H9 (cell line): ENCODE measurements at regions not wholly inside any gene's neighbourhood (a gene's known extent, or its start where the extent isn't known, plus 50 kb on each side); places are given as distances from the start of the nearest gene placed in this dataset.

Source experiments
- DNase-seq: peaks from one replicate; pipeline ENCODE4 v3.0.0-alpha.2; 2017
- H2AFZ ChIP-seq: one replicate; pipeline ENCODE4 v1.6.1; 2013; ENCODE audit warnings: mild to moderate bottlenecking, low read length, control low read depth, moderate library complexity
- H2AK5ac ChIP-seq: 2 replicates; pipeline ENCODE4 v1.6.1; 2013; ENCODE audit warnings: low read length, control low read depth, mixed read lengths; ENCODE audit not compliant: insufficient read length
- H2BK120ac ChIP-seq: one replicate; pipeline ENCODE4 v1.6.1; 2013; ENCODE audit warnings: low read depth, mild to moderate bottlenecking, low read length, control low read depth, inconsistent platforms; ENCODE audit not compliant: poor library complexity, severe bottlenecking
- H2BK12ac ChIP-seq: 2 replicates; pipeline ENCODE4 v1.6.1; 2013; ENCODE audit warnings: low read length, control low read depth, mixed read lengths, low read depth; ENCODE audit not compliant: insufficient read length
- H2BK15ac ChIP-seq: 2 replicates; pipeline ENCODE4 v1.6.1; 2013; ENCODE audit warnings: low read depth, low read length, control low read depth
- H2BK20ac ChIP-seq: one replicate; pipeline ENCODE4 v1.6.1; 2013; ENCODE audit warnings: low read depth, mild to moderate bottlenecking, low read length, control low read depth, inconsistent platforms; ENCODE audit not compliant: poor library complexity, severe bottlenecking
- H2BK5ac ChIP-seq: 2 replicates; pipeline ENCODE4 v1.6.1; 2013; ENCODE audit warnings: low read length, control low read depth, mixed read lengths; ENCODE audit not compliant: insufficient read length
- H3K14ac ChIP-seq: 2 replicates; pipeline ENCODE4 v1.6.1; 2013; ENCODE audit warnings: low read length, control low read depth; ENCODE audit not compliant: insufficient read depth
- H3K18ac ChIP-seq: 2 replicates; pipeline ENCODE4 v1.6.1; 2013; ENCODE audit warnings: low read depth, mild to moderate bottlenecking, mixed read lengths, low read length, control low read depth; ENCODE audit not compliant: insufficient read length
- H3K23ac ChIP-seq: 2 replicates; pipeline ENCODE4 v1.6.1; 2013; ENCODE audit warnings: low read length, control low read depth, mixed read lengths, low read depth; ENCODE audit not compliant: insufficient read length
- H3K23me2 ChIP-seq: 2 replicates; pipeline ENCODE4 v1.6.1; 2013; ENCODE audit warnings: low read depth, mild to moderate bottlenecking, mixed read lengths, low read length, control low read depth; ENCODE audit not compliant: insufficient read length, poor library complexity, severe bottlenecking
- H3K27ac ChIP-seq: 2 replicates; pipeline ENCODE4 v1.5.1; 2013; ENCODE audit warnings: low read length, control low read depth, mixed read lengths, low read depth; ENCODE audit not compliant: insufficient read length
- H3K27me3 ChIP-seq: 2 replicates; pipeline ENCODE4 v1.6.1; 2013; ENCODE audit warnings: low read length, control low read depth, inconsistent platforms; ENCODE audit not compliant: insufficient read depth
- H3K4ac ChIP-seq: 2 replicates; pipeline ENCODE4 v1.6.1; 2013; ENCODE audit warnings: low read depth, mild to moderate bottlenecking, control low read depth, inconsistent platforms, low read length, moderate library complexity
- H3K4me1 ChIP-seq: 2 replicates; pipeline ENCODE4 v1.6.1; 2013; ENCODE audit warnings: low read length, control low read depth, inconsistent platforms; ENCODE audit not compliant: insufficient read depth
- H3K4me2 ChIP-seq: 2 replicates; pipeline ENCODE4 v1.6.1; 2013; ENCODE audit warnings: low read length, control low read depth, mixed read lengths; ENCODE audit not compliant: insufficient read length, insufficient read depth
- H3K56ac ChIP-seq: 2 replicates; pipeline ENCODE4 v1.6.1; 2013; ENCODE audit warnings: low read depth, mild to moderate bottlenecking, mixed read lengths, low read length, control low read depth; ENCODE audit not compliant: insufficient read length
- H3K79me1 ChIP-seq: 2 replicates; pipeline ENCODE4 v1.6.1; 2013; ENCODE audit warnings: low read depth, mild to moderate bottlenecking, moderate library complexity, low read length, control low read depth, inconsistent platforms; ENCODE audit not compliant: insufficient read depth, poor library complexity, severe bottlenecking
- H3K79me2 ChIP-seq: 2 replicates; pipeline ENCODE4 v1.6.1; 2013; ENCODE audit warnings: low read length, control low read depth, inconsistent platforms; ENCODE audit not compliant: insufficient read depth
- H3K9ac ChIP-seq: 2 replicates; pipeline ENCODE4 v1.6.1; 2013; ENCODE audit warnings: low read length, control low read depth, mixed read lengths; ENCODE audit not compliant: insufficient read length; ENCODE audit errors: extremely low read depth
- H3K9me3 ChIP-seq: one replicate; pipeline ENCODE4 v1.6.1; 2013; ENCODE audit warnings: low read depth, low read length, inconsistent platforms; ENCODE audit not compliant: control insufficient read depth
- H3T11ph ChIP-seq: one replicate; pipeline ENCODE4 v1.6.1; 2013; ENCODE audit warnings: mild to moderate bottlenecking, low read length, control low read depth, inconsistent platforms
- H4K20me1 ChIP-seq: one replicate; pipeline ENCODE4 v1.6.1; 2013; ENCODE audit not compliant: control insufficient read depth, insufficient read length, insufficient read depth
- H4K5ac ChIP-seq: 2 replicates; pipeline ENCODE4 v1.6.1; 2013; ENCODE audit warnings: low read depth, mild to moderate bottlenecking, mixed read lengths, low read length, control low read depth; ENCODE audit not compliant: insufficient read length
- H4K8ac ChIP-seq: replicated peaks from 2 replicates; pipeline ENCODE4 v1.6.1; 2013; ENCODE audit warnings: low read length, control low read depth, mixed read lengths, low read depth; ENCODE audit not compliant: insufficient read length
- H4K91ac ChIP-seq: 2 replicates; pipeline ENCODE4 v1.6.1; 2013; ENCODE audit warnings: low read depth, mild to moderate bottlenecking, moderate library complexity, mixed read lengths, low read length, control low read depth; ENCODE audit not compliant: insufficient read length
- H3K27ac Mint-ChIP-seq, 3 experiments: 2 replicates in 2 of 3; 3 replicates in 1 of 3; pipeline ENCODE4 v1.8.0; 2020 to 2021; ENCODE audit warnings: mixed read lengths in 3 of 3, mild to moderate bottlenecking in 1 of 3, moderate library complexity in 1 of 3
- H3K27me3 Mint-ChIP-seq: 2 replicates; pipeline ENCODE4 v1.8.0; 2021; ENCODE audit warnings: low read depth, mild to moderate bottlenecking, moderate library complexity, mixed read lengths
- H3K36me3 Mint-ChIP-seq, 3 experiments: 2 replicates in 2 of 3; 3 replicates in 1 of 3; pipeline ENCODE4 v1.8.0; 2020 to 2021; ENCODE audit warnings: low read depth in 3 of 3, mixed read lengths in 3 of 3; ENCODE audit not compliant: insufficient read depth in 1 of 3
- H3K4me1 Mint-ChIP-seq, 2 experiments: 2 replicates each; pipeline ENCODE4 v1.8.0; 2020; ENCODE audit warnings: mixed read lengths in 2 of 2
- H3K4me3 Mint-ChIP-seq, 2 experiments: 2 replicates in 1 of 2; 3 replicates in 1 of 2; pipeline ENCODE4 v1.8.0; 2020 to 2021; ENCODE audit warnings: mild to moderate bottlenecking in 2 of 2, mixed read lengths in 2 of 2, moderate library complexity in 1 of 2
- H3K9me3 Mint-ChIP-seq, 2 experiments: 2 replicates in 1 of 2; 3 replicates in 1 of 2; pipeline ENCODE4 v1.8.0; 2020; ENCODE audit warnings: mild to moderate bottlenecking in 2 of 2, mixed read lengths in 2 of 2, moderate library complexity in 1 of 2
- CTCF ChIP-seq: fragments of 200-600 bp; sonication (generic); conservative IDR thresholded peaks from 3 replicates; pipeline ENCODE4 v1.8.0; 2021; ENCODE audit warnings: antibody characterized with exemption, mild to moderate bottlenecking
- WGBS: extraction: QIAGEN DNeasy Blood & Tissue Kit; methylation state at CpG from one replicate; pipeline ENCODE4 v1.1.7; 2013; ENCODE audit warnings: missing lambda C conversion rate, low lambda C conversion rate, mixed read lengths; ENCODE audit not compliant: insufficient read length; ENCODE audit errors: extremely low coverage; 5-methylcytosine and 5-hydroxymethylcytosine counted together

DNA sequence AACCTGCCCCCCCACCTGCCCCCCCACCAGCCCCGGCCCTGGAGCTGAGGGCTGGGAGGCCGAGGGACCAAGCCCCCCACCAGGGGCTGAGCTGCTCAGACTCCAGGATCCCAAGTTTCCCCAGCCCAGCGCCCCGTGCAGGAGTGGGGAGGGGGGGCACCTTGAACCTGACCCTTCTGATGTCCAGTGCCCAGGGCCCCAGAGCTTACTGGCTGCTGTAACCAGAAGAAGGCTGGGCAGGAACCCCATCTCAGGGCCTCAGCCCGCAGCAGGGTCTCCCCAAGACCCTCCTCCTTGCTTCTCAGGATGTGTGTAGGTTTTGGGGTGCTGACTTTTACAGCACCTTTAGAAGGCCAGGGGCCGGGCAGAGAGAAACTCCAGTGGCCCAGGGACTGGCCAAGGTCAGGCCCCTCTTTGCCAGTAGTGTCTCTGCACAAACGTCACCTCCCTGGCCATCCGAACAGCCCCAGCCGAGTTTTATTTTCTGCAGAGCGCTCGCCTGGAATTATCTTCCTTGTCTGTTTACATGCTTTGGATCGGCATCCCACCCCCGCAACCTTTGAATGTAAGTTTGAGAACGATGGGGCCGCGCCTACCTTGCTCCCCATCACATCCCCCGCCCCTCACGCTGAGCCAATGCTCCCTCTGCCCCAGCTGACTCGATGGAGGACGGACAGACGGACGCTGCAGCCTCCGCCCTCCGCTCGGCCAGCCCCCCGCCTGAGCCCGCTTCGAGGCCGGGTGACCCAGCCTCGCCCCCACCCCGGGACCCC, 70.1 kb upstream of the CASZ1 start:
- Histone ChIP-seq H4K20me1 (no peaks in the 10 kb centered on the region), H3K56ac (no peak overlapping the region), H3K23ac (no peak overlapping the region), H3K79me2 (no peaks in the 10 kb centered on the region), H3K4me2 (peak overlapping the region; percentile 87), H2BK120ac (no peak overlapping the region), H3K14ac (no peak overlapping the region), H3T11ph (no peak overlapping the region), H3K27ac (no peak overlapping the region), H2BK5ac (no peak overlapping the region), H2AFZ (no peak overlapping the region), H4K91ac (no peak overlapping the region), H2BK20ac (no peak overlapping the region), H4K5ac (no peak overlapping the region), H3K4ac (no peak overlapping the region), H2BK15ac (no peak overlapping the region), H3K27me3 (peaks cover 2% of the 10 kb centered on the region; the same call in 1 of the 2 replicates), H3K23me2 (peaks cover 6% of the 10 kb centered on the region), H3K9me3 (no peaks in the 10 kb centered on the region), H3K18ac (no peak overlapping the region), H3K79me1 (no peaks in the 10 kb centered on the region), H2BK12ac (no peak overlapping the region), H2AK5ac (no peak overlapping the region), H4K8ac (no peak overlapping the region), H3K9ac (no peak overlapping the region), H3K4me1 (no peaks in the 10 kb centered on the region)
- peak overlapping the region; percentile 74 to 88 for H3K4me3 Mint-ChIP-seq
- peaks cover 69% of the 10 kb centered on the region for H3K27me3 Mint-ChIP-seq
- no peaks in the 10 kb centered on the region; a peak in 1 of 5 replicates for H3K9me3 Mint-ChIP-seq
- peak overlapping the region in 1 of 3 experiments; percentile 63; a peak in 1 of 7 replicates for H3K27ac Mint-ChIP-seq
- H3K36me3 Mint-ChIP-seq = no peaks in the 10 kb centered on the region
- no peak for TF ChIP-seq CTCF
- no CpG with 5 or more reads among the region's 31 CpGs for WGBS
- peak; percentile 68 for DNase-seq
- H3K4me1 Mint-ChIP-seq = peaks cover 29 to 52% of the 10 kb centered on the region in 2 experiments
